ENCODE measurements at regions not wholly inside any gene's neighbourhood (a gene's known extent, or its start where the extent isn't known, plus 50 kb on each side); places are given as distances from the start of the nearest gene placed in this dataset.
"Not testable (repeated sequence)": the region's sequence is repeated elsewhere in the genome, so short reads cannot be mapped to it uniquely, and the experiment has no call there.

DNA sequence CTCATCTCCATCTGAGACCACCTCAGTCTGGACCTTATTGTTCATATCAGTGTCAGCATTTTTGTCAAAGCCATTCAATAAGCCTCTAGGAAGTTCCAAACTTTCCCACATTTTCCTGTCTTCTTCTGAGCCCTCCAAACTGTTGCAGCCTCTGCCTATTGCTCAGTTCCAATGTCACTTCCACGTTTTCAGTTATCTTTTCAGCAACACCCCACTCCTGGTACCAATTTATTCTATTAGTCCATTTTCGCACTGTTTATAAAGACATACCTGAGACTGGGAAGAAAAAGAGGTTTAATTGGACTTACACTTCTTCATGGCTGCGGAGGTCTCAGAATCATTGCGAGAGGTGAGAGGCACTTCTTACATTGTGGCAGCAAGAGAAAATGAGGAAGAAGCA lies 339.3 kb downstream of the TLL1 start:
- H4K5ac ChIP-seq (ENCODE audit: low read length); H3K18ac ChIP-seq (ENCODE audit: low read length); H2BK120ac ChIP-seq (ENCODE audit: low read depth, low read length); H3K79me1 ChIP-seq (ENCODE audit: low read length); H3K79me2 ChIP-seq (ENCODE audit: control insufficient read depth, insufficient read depth, low read length); H3K4ac ChIP-seq (ENCODE audit: low read depth, low read length); H4K8ac ChIP-seq (ENCODE audit: low read depth, low read length); DNase-seq; H3K27ac ChIP-seq (ENCODE audit: low read depth, low read length); H3K23ac ChIP-seq (ENCODE audit: low read length); H2AK5ac ChIP-seq (ENCODE audit: low read length); H3K4me2 ChIP-seq (ENCODE audit: low read length); H3K56ac ChIP-seq (ENCODE audit: low read length); H3K4me3 ChIP-seq (ENCODE audit: low read length); H3K36me3 ChIP-seq (ENCODE audit: control insufficient read depth, insufficient read depth, low read length); H3K4me1 ChIP-seq (ENCODE audit: control insufficient read depth, low read depth, low read length); H2BK15ac ChIP-seq (replicated peaks; ENCODE audit: low read depth); H2BK5ac ChIP-seq (ENCODE audit: low read length); H3K9ac ChIP-seq (ENCODE audit: low read length); H3K27me3 ChIP-seq (ENCODE audit: insufficient read depth, low read length, poor library complexity): not testable (repeated sequence)
- no CpG with 5 or more reads among the region's 4 CpGs for WGBS (ENCODE audit: extremely low coverage, insufficient coverage, low lambda C conversion rate)

DNA sequence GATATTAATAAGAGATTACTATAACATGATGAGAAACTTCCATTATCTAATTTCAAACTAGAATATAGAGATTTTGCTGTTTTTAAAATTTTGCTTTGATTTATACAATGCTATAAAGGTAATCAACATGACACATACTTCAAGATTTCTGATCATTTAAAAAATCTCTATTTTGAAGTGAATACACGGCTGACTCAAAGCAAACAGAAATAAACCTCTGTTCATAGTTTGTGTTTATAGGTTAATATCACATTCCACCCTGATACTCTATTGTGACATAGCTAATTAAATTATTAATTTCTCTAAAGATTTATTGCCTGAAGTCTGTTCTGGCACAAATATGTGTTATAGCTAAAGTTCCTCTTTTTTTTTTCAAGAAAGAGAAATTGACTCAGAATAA lies 349.2 kb downstream of the TLL1 start:
- no peak for DNase-seq
- Histone ChIP-seq H2BK15ac (replicated peaks; ENCODE audit: low read depth) (no peak overlapping the region), H3K36me3 (ENCODE audit: control insufficient read depth, insufficient read depth, low read length) (no peaks in the 10 kb centered on the region), H3K4me3 (ENCODE audit: low read length) (no peak overlapping the region), H2BK5ac (ENCODE audit: low read length) (no peak overlapping the region), H3K18ac (ENCODE audit: low read length) (no peak overlapping the region), H3K4ac (ENCODE audit: low read depth, low read length) (no peak overlapping the region), H3K27ac (ENCODE audit: low read depth, low read length) (no peak overlapping the region), H2BK120ac (ENCODE audit: low read depth, low read length) (no peak overlapping the region), H3K9ac (ENCODE audit: low read length) (no peak overlapping the region), H3K4me2 (ENCODE audit: low read length) (no peak overlapping the region), H3K56ac (ENCODE audit: low read length) (no peak overlapping the region), H3K27me3 (ENCODE audit: insufficient read depth, low read length, poor library complexity) (no peaks in the 10 kb centered on the region), H4K8ac (ENCODE audit: low read depth, low read length) (no peak overlapping the region), H2AK5ac (ENCODE audit: low read length) (no peak overlapping the region), H3K79me2 (ENCODE audit: control insufficient read depth, insufficient read depth, low read length) (no peaks in the 10 kb centered on the region), H3K23ac (ENCODE audit: low read length) (no peak overlapping the region), H3K4me1 (ENCODE audit: control insufficient read depth, low read depth, low read length) (no peaks in the 10 kb centered on the region), H3K79me1 (ENCODE audit: low read length) (no peaks in the 10 kb centered on the region), H4K5ac (ENCODE audit: low read length) (no peak overlapping the region)
- WGBS (ENCODE audit: extremely low coverage, insufficient coverage, low lambda C conversion rate) = no CpG with 5 or more reads among the region's 1 CpG

DNA sequence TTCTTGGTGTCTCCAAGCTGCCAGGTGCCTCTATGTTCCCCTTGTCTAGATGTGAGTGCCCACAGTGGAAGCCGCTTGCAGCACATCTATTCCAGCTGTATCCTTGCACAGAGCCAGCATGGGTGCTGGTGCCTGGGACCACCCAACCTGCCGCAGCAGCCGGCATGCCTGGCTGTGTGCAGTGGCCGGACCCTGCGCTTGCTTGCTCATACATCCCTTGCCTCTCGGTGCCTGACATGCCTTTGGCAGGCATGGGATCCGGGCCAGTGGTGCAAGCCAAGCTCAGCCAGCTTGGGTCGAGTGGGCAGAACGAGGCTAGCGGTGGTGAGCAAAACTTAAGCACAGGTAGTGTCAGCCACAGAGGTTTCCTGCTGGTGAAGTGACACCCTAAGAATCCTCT lies 355.1 kb downstream of the TLL1 start:
- H2BK15ac ChIP-seq (replicated peaks; ENCODE audit: low read depth) = no peak overlapping the region
- no peak for DNase-seq
- H2BK5ac ChIP-seq (ENCODE audit: low read length) = no peak overlapping the region
- no peak overlapping the region for H3K56ac ChIP-seq (ENCODE audit: low read length)
- WGBS (ENCODE audit: extremely low coverage, insufficient coverage, low lambda C conversion rate) = no CpG with 5 or more reads among the region's 10 CpGs
- H3K4me1 ChIP-seq (ENCODE audit: control insufficient read depth, low read depth, low read length) = no peaks in the 10 kb centered on the region
- H3K4ac ChIP-seq (ENCODE audit: low read depth, low read length) = no peak overlapping the region
- no peaks in the 10 kb centered on the region for H3K79me2 ChIP-seq (ENCODE audit: control insufficient read depth, insufficient read depth, low read length)
- no peaks in the 10 kb centered on the region for H3K27me3 ChIP-seq (ENCODE audit: insufficient read depth, low read length, poor library complexity)
- no peak overlapping the region for H3K23ac ChIP-seq (ENCODE audit: low read length)
- no peak overlapping the region for H3K9ac ChIP-seq (ENCODE audit: low read length)
- no peak overlapping the region for H3K27ac ChIP-seq (ENCODE audit: low read depth, low read length)
- no peak overlapping the region for H3K18ac ChIP-seq (ENCODE audit: low read length)
- H2BK120ac ChIP-seq (ENCODE audit: low read depth, low read length) = no peak overlapping the region
- H3K36me3 ChIP-seq (ENCODE audit: control insufficient read depth, insufficient read depth, low read length) = no peaks in the 10 kb centered on the region
- no peaks in the 10 kb centered on the region for H3K79me1 ChIP-seq (ENCODE audit: low read length)
- no peak overlapping the region for H3K4me3 ChIP-seq (ENCODE audit: low read length)
- no peak overlapping the region for H2AK5ac ChIP-seq (ENCODE audit: low read length)
- H3K4me2 ChIP-seq (ENCODE audit: low read length) = no peak overlapping the region
- H4K8ac ChIP-seq (ENCODE audit: low read depth, low read length) = no peak overlapping the region
- H4K5ac ChIP-seq (ENCODE audit: low read length) = no peak overlapping the region

GRCh38 chr4:166229799-166230198 lies 356.8 kb downstream of the TLL1 start:
- no peak overlapping the region for H3K4ac ChIP-seq (ENCODE audit: low read depth, low read length)
- no peak overlapping the region for H3K9ac ChIP-seq (ENCODE audit: low read length)
- no peaks in the 10 kb centered on the region for H3K79me1 ChIP-seq (ENCODE audit: low read length)
- H3K4me3 ChIP-seq (ENCODE audit: low read length) = no peak overlapping the region
- no peak overlapping the region for H2AK5ac ChIP-seq (ENCODE audit: low read length)
- H3K4me2 ChIP-seq (ENCODE audit: low read length) = no peak overlapping the region
- H3K23ac ChIP-seq (ENCODE audit: low read length) = no peak overlapping the region
- DNase-seq = no peak
- no peak overlapping the region for H4K5ac ChIP-seq (ENCODE audit: low read length)
- H3K27me3 ChIP-seq (ENCODE audit: insufficient read depth, low read length, poor library complexity) = no peaks in the 10 kb centered on the region
- no peak overlapping the region for H4K8ac ChIP-seq (ENCODE audit: low read depth, low read length)
- no peak overlapping the region for H3K18ac ChIP-seq (ENCODE audit: low read length)
- no CpG with 5 or more reads among the region's 1 CpG for WGBS (ENCODE audit: extremely low coverage, insufficient coverage, low lambda C conversion rate)
- no peak overlapping the region for H2BK5ac ChIP-seq (ENCODE audit: low read length)
- no peak overlapping the region for H2BK15ac ChIP-seq (replicated peaks; ENCODE audit: low read depth)
- no peak overlapping the region for H3K27ac ChIP-seq (ENCODE audit: low read depth, low read length)
- no peak overlapping the region for H3K56ac ChIP-seq (ENCODE audit: low read length)
- H3K79me2 ChIP-seq (ENCODE audit: control insufficient read depth, insufficient read depth, low read length) = no peaks in the 10 kb centered on the region
- no peaks in the 10 kb centered on the region for H3K36me3 ChIP-seq (ENCODE audit: control insufficient read depth, insufficient read depth, low read length)
- H2BK120ac ChIP-seq (ENCODE audit: low read depth, low read length) = no peak overlapping the region
- H3K4me1 ChIP-seq (ENCODE audit: control insufficient read depth, low read depth, low read length) = no peaks in the 10 kb centered on the region

- Histone ChIP-seq H2BK5ac (ENCODE audit: low read length) (no peak overlapping the region), H3K79me1 (ENCODE audit: low read length) (no peaks in the 10 kb centered on the region)
- no CpG with 5 or more reads among the region's 1 CpG for WGBS (ENCODE audit: extremely low coverage, insufficient coverage, low lambda C conversion rate)
Measured at GRCh38 chr4:166230841-166231240, 357.8 kb downstream of the TLL1 start.

GRCh38 chr4:166239354-166239753 lies 366.3 kb downstream of the TLL1 start:
- no peak overlapping the region for H4K8ac ChIP-seq (ENCODE audit: low read depth, low read length)
- H2AK5ac ChIP-seq (ENCODE audit: low read length) = no peak overlapping the region
- no peaks in the 10 kb centered on the region for H3K27me3 ChIP-seq (ENCODE audit: insufficient read depth, low read length, poor library complexity)
- H3K56ac ChIP-seq (ENCODE audit: low read length) = no peak overlapping the region
- no peaks in the 10 kb centered on the region for H3K36me3 ChIP-seq (ENCODE audit: control insufficient read depth, insufficient read depth, low read length)
- H2BK120ac ChIP-seq (ENCODE audit: low read depth, low read length) = no peak overlapping the region
- no peak overlapping the region for H3K9ac ChIP-seq (ENCODE audit: low read length)
- DNase-seq = no peak
- no peaks in the 10 kb centered on the region for H3K79me2 ChIP-seq (ENCODE audit: control insufficient read depth, insufficient read depth, low read length)
- no peaks in the 10 kb centered on the region for H3K4me1 ChIP-seq (ENCODE audit: control insufficient read depth, low read depth, low read length)
- H3K23ac ChIP-seq (ENCODE audit: low read length) = no peak overlapping the region
- no peak overlapping the region for H3K4me2 ChIP-seq (ENCODE audit: low read length)
- no peak overlapping the region for H2BK15ac ChIP-seq (replicated peaks; ENCODE audit: low read depth)
- no peak overlapping the region for H3K4me3 ChIP-seq (ENCODE audit: low read length)
- H3K4ac ChIP-seq (ENCODE audit: low read depth, low read length) = no peak overlapping the region
- H3K27ac ChIP-seq (ENCODE audit: low read depth, low read length) = no peak overlapping the region
- no CpG with 5 or more reads among the region's 4 CpGs for WGBS (ENCODE audit: extremely low coverage, insufficient coverage, low lambda C conversion rate)
- H4K5ac ChIP-seq (ENCODE audit: low read length) = no peak overlapping the region
- no peak overlapping the region for H3K18ac ChIP-seq (ENCODE audit: low read length)
- no peak overlapping the region for H2BK5ac ChIP-seq (ENCODE audit: low read length)
- H3K79me1 ChIP-seq (ENCODE audit: low read length) = no peaks in the 10 kb centered on the region

More at GRCh38 chr4:166230841-166231240, 357.8 kb downstream of the TLL1 start:
- no peaks in the 10 kb centered on the region for H3K36me3 ChIP-seq (ENCODE audit: control insufficient read depth, insufficient read depth, low read length)
- H4K5ac ChIP-seq (ENCODE audit: low read length) = no peak overlapping the region
- no peak overlapping the region for H3K18ac ChIP-seq (ENCODE audit: low read length)
- H3K4me1 ChIP-seq (ENCODE audit: control insufficient read depth, low read depth, low read length) = no peaks in the 10 kb centered on the region
- no peak overlapping the region for H2AK5ac ChIP-seq (ENCODE audit: low read length)
- H3K4me3 ChIP-seq (ENCODE audit: low read length) = no peak overlapping the region
- no peak overlapping the region for H3K4ac ChIP-seq (ENCODE audit: low read depth, low read length)
- H3K23ac ChIP-seq (ENCODE audit: low read length) = no peak overlapping the region
- no peak overlapping the region for H3K9ac ChIP-seq (ENCODE audit: low read length)
- H4K8ac ChIP-seq (ENCODE audit: low read depth, low read length) = no peak overlapping the region
- no peak overlapping the region for H2BK15ac ChIP-seq (replicated peaks; ENCODE audit: low read depth)
- H3K56ac ChIP-seq (ENCODE audit: low read length) = no peak overlapping the region
- DNase-seq = no peak
- H3K27me3 ChIP-seq (ENCODE audit: insufficient read depth, low read length, poor library complexity) = no peaks in the 10 kb centered on the region
- H3K4me2 ChIP-seq (ENCODE audit: low read length) = no peak overlapping the region
- no peak overlapping the region for H2BK120ac ChIP-seq (ENCODE audit: low read depth, low read length)
- H3K79me2 ChIP-seq (ENCODE audit: control insufficient read depth, insufficient read depth, low read length) = no peaks in the 10 kb centered on the region
- H3K27ac ChIP-seq (ENCODE audit: low read depth, low read length) = no peak overlapping the region
